ENCODE measurements at regions not wholly inside any gene's neighbourhood (a gene's known extent, or its start where the extent isn't known, plus 50 kb on each side); places are given as distances from the start of the nearest gene placed in this dataset.
"Not testable (repeated sequence)": the region's sequence is repeated elsewhere in the genome, so short reads cannot be mapped to it uniquely, and the experiment has no call there.

GRCh38 chrX:131875827-131876226, 147.3 kb upstream of the STK26 start:
- TF ChIP-seq, protein P1, sequence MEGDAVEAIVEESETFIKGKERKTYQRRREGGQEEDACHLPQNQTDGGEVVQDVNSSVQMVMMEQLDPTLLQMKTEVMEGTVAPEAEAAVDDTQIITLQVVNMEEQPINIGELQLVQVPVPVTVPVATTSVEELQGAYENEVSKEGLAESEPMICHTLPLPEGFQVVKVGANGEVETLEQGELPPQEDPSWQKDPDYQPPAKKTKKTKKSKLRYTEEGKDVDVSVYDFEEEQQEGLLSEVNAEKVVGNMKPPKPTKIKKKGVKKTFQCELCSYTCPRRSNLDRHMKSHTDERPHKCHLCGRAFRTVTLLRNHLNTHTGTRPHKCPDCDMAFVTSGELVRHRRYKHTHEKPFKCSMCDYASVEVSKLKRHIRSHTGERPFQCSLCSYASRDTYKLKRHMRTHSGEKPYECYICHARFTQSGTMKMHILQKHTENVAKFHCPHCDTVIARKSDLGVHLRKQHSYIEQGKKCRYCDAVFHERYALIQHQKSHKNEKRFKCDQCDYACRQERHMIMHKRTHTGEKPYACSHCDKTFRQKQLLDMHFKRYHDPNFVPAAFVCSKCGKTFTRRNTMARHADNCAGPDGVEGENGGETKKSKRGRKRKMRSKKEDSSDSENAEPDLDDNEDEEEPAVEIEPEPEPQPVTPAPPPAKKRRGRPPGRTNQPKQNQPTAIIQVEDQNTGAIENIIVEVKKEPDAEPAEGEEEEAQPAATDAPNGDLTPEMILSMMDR (IDR thresholded peaks at IDR 0.05; ENCODE audit: low read length): not testable (repeated sequence)
- not testable (repeated sequence) for TF ChIP-seq EZH2 (optimal IDR thresholded peaks at IDR 0.05; ENCODE audit: low read depth, low read length); EZH2phosphoT487 (IDR thresholded peaks at IDR 0.05; ENCODE audit: low read length)
